MM.1S (cell line): ENCODE measurements at regions not wholly inside any gene's neighbourhood (a gene's known extent, or its start where the extent isn't known, plus 50 kb on each side); places are given as distances from the start of the nearest gene placed in this dataset.

ENCODE experiments used
- CTCF ChIP-seq: fragments of 300-600 bp; sonication (generic); IDR thresholded peaks from 2 replicates; pipeline ENCODE4 v1.5.1; 2016; ENCODE audit warnings: antibody characterized with exemption, low read length, mixed read lengths
- EZH2 ChIP-seq: fragments of 300-600 bp; sonication (generic); optimal IDR thresholded peaks from 2 replicates; pipeline ENCODE3; 2017; ENCODE audit warnings: low read depth, mild to moderate bottlenecking, antibody characterized with exemption, low read length, mixed read lengths
- EZH2phosphoT487 ChIP-seq: fragments of 300-600 bp; sonication (generic); IDR thresholded peaks from 2 replicates; pipeline ENCODE4 v1.6.1; 2018; ENCODE audit warnings: antibody characterized with exemption, low read length

DNA sequence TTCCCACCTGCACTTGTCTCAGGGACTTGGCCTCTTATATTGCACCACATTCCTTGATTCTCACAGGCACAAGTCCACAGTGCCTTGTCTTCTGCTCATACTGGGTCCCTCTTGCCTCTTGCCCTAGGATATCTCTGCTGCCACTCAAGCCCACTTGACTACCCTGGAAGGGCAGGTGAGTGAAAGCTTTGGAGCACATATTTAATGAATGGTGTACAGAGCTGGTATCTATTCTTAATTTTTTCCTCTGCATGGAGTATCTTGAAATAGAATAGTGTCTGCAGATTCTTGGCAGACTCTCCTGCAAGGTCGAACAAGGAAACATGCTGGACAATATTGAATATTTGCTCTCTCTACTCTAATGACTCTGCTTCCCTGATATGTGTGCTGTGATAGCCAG lies 1248.0 kb downstream of the MAT2B start:
- no peak for TF ChIP-seq CTCF
- TF ChIP-seq EZH2: no peak
- no peak for TF ChIP-seq EZH2phosphoT487
